ENCODE measurements at regions not wholly inside any gene's neighbourhood (a gene's known extent, or its start where the extent isn't known, plus 50 kb on each side); places are given as distances from the start of the nearest gene placed in this dataset.

GRCh38 chr15:98144388-98144787, 183.9 kb downstream of the ARRDC4 start:
- DNase-seq (ENCODE audit: low read depth in 2 of 2): no peak

GRCh38 chr15:98146031-98146820, 185.7 kb downstream of the ARRDC4 start:
- DNase-seq (ENCODE audit: low read depth in 2 of 2): no peak

- DNase-seq (ENCODE audit: low read depth in 2 of 2): no peak
Observed at GRCh38 chr15:98147415-98147814, 186.9 kb downstream of the ARRDC4 start.

- no peak for DNase-seq (ENCODE audit: low read depth in 2 of 2)
Observed at GRCh38 chr15:98150084-98150483, 189.6 kb downstream of the ARRDC4 start.

GRCh38 chr15:98150536-98150935, 190.0 kb downstream of the ARRDC4 start:
- DNase-seq (ENCODE audit: low read depth in 2 of 2): no peak

GRCh38 chr15:98151096-98151495, 190.6 kb downstream of the ARRDC4 start:
- DNase-seq (ENCODE audit: low read depth in 2 of 2): no peak

- DNase-seq (ENCODE audit: low read depth in 2 of 2): no peak
Observed at GRCh38 chr15:98152156-98152555, 191.7 kb downstream of the ARRDC4 start.

- no peak for DNase-seq (ENCODE audit: low read depth in 2 of 2)
Observed at GRCh38 chr15:98154863-98155262, 194.4 kb downstream of the ARRDC4 start.

- no peak for DNase-seq (ENCODE audit: low read depth in 2 of 2)
Observed at GRCh38 chr15:98155356-98155755, 194.9 kb downstream of the ARRDC4 start.

- DNase-seq (ENCODE audit: low read depth in 2 of 2): no peak
Observed at GRCh38 chr15:98160236-98160635, 199.7 kb downstream of the ARRDC4 start.

GRCh38 chr15:98163319-98164045, 203.0 kb downstream of the ARRDC4 start:
- no peak for DNase-seq (ENCODE audit: low read depth in 2 of 2)

GRCh38 chr15:98164571-98164970, 204.1 kb downstream of the ARRDC4 start:
- no peak for DNase-seq (ENCODE audit: low read depth in 2 of 2)

GRCh38 chr15:98164986-98165385, 204.5 kb downstream of the ARRDC4 start:
- DNase-seq (ENCODE audit: low read depth in 2 of 2): no peak

GRCh38 chr15:98167722-98168268, 207.3 kb downstream of the ARRDC4 start:
- DNase-seq (ENCODE audit: low read depth in 2 of 2): no peak

- no peak for DNase-seq (ENCODE audit: low read depth in 2 of 2)
Observed at GRCh38 chr15:98169551-98169950, 209.0 kb downstream of the ARRDC4 start.

- DNase-seq (ENCODE audit: low read depth in 2 of 2): no peak
Observed at GRCh38 chr15:98174286-98174685, 213.8 kb downstream of the ARRDC4 start.

- DNase-seq (ENCODE audit: low read depth in 2 of 2): no peak
Observed at GRCh38 chr15:98174841-98175240, 214.3 kb downstream of the ARRDC4 start.

GRCh38 chr15:98177966-98178592, 217.6 kb downstream of the ARRDC4 start:
- DNase-seq (ENCODE audit: low read depth in 2 of 2): no peak

GRCh38 chr15:98178861-98179260, 218.4 kb downstream of the ARRDC4 start:
- DNase-seq (ENCODE audit: low read depth in 2 of 2): no peak

GRCh38 chr15:98187549-98187948, 227.0 kb downstream of the ARRDC4 start:
- DNase-seq (ENCODE audit: low read depth in 2 of 2): no peak

- no peak for DNase-seq (ENCODE audit: low read depth in 2 of 2)
Observed at GRCh38 chr15:98190914-98191313, 230.4 kb downstream of the ARRDC4 start.

GRCh38 chr15:98195796-98196195, 235.3 kb downstream of the ARRDC4 start:
- DNase-seq (ENCODE audit: low read depth in 2 of 2): no peak
